ENCODE measurements at regions not wholly inside any gene's neighbourhood (a gene's known extent, or its start where the extent isn't known, plus 50 kb on each side); places are given as distances from the start of the nearest gene placed in this dataset.

- DNase-seq: no peak
- Histone ChIP-seq H2AK9ac (replicated peaks; ENCODE audit: low read depth, low read length, poor library complexity) (no peak overlapping the region), H2AK5ac (ENCODE audit: low read depth, low read length) (no peak overlapping the region), H4K91ac (ENCODE audit: insufficient read depth, low read depth, low read length) (no peak overlapping the region), H3K9me1 (ENCODE audit: insufficient read depth, low read length) (no peaks in the 10 kb centered on the region; the same call in 1 of the 2 replicates), H3K23ac (ENCODE audit: low read depth, low read length) (no peak overlapping the region), H3K9me3 (ENCODE audit: control insufficient read depth, insufficient read depth, low read length) (no peaks in the 10 kb centered on the region), H2BK20ac (ENCODE audit: low read depth, low read length) (no peak overlapping the region), H3K4ac (ENCODE audit: low read depth, low read length) (no peak overlapping the region), H4K20me1 (ENCODE audit: insufficient read depth, low read length) (no peaks in the 10 kb centered on the region), H3K14ac (replicated peaks; ENCODE audit: low read depth, low read length) (no peak overlapping the region), H2BK5ac (ENCODE audit: low read depth, low read length, poor library complexity, severe bottlenecking) (no peak overlapping the region), H3K27me3 (ENCODE audit: control insufficient read depth, insufficient read depth, low read length) (peaks cover 31% of the 10 kb centered on the region), H3K18ac (ENCODE audit: low read depth, low read length) (no peak overlapping the region), H3K4me2 (ENCODE audit: low read depth, low read length) (no peak overlapping the region), H3K9ac (ENCODE audit: low read depth, low read length) (no peak overlapping the region), H3K27ac (ENCODE audit: insufficient read depth, low read length) (no peak overlapping the region), H2BK15ac (ENCODE audit: low read depth, low read length) (no peak overlapping the region), H2AFZ (replicated peaks; ENCODE audit: low read length, poor library complexity) (no peak overlapping the region), H2BK120ac (ENCODE audit: low read depth, low read length) (no peak overlapping the region), H3K56ac (ENCODE audit: extremely low read depth, insufficient read depth, low read length) (no peak overlapping the region), H3K4me3 (ENCODE audit: insufficient read depth, low read depth, low read length) (no peak overlapping the region), H4K8ac (ENCODE audit: low read depth in 2 of 2, low read length in 2 of 2) (no peak overlapping the region), H3K79me1 (ENCODE audit: low read depth in 1 of 2, low read length in 2 of 2) (no peaks in the 10 kb centered on the region), H3K36me3 (ENCODE audit: control insufficient read depth, insufficient read depth, low read length) (no peaks in the 10 kb centered on the region), H3K4me1 (ENCODE audit: control insufficient read depth, insufficient read depth, low read length) (no peaks in the 10 kb centered on the region), H4K5ac (ENCODE audit: low read depth, low read length) (no peak overlapping the region)
- CTCF ChIA-PET: no interaction called here
- in situ Hi-C loops (cut with MboI; ENCODE audit: low sequenced_read_pairs): no loop called here
- POLR2A ChIA-PET (ENCODE audit: unreplicated experiment): no interaction called here
- BruUV-seq (replicated peaks): no TSS peak
- intact Hi-C loops (cut with micrococcal nuclease): no loop called here
- dilution Hi-C loops (cut with HindIII; ENCODE audit: low sequenced_read_pairs, unreplicated experiment): no loop called here
- TF ChIP-seq RCOR1 (IDR thresholded peaks at IDR 0.05; ENCODE audit: insufficient replicate concordance, low read length): no peak
- no peak for TF ChIP-seq USF2 (IDR thresholded peaks at IDR 0.05; ENCODE audit: low read depth, low read length)
- no peak for TF ChIP-seq SMC3 (IDR thresholded peaks at IDR 0.05; ENCODE audit: low read depth, low read length)
- TF ChIP-seq NFE2L2 (IDR thresholded peaks at IDR 0.05; ENCODE audit: low read depth, low read length): no peak
- TF ChIP-seq POLR2A (IDR thresholded peaks at IDR 0.05; ENCODE audit: low read depth, low read length): no peak
- no peak for TF ChIP-seq CTCF (conservative IDR thresholded peaks at IDR 0.05; ENCODE audit: low read depth, low read length)
- TF ChIP-seq MXI1 (IDR thresholded peaks at IDR 0.05; ENCODE audit: borderline replicate concordance, low read depth, low read length): no peak
- TF ChIP-seq BHLHE40 (IDR thresholded peaks at IDR 0.05; ENCODE audit: low read depth, low read length): no peak
- no peak for TF ChIP-seq MAFK (IDR thresholded peaks at IDR 0.05; ENCODE audit: low read depth, low read length)
- no peak for TF ChIP-seq MAZ (IDR thresholded peaks at IDR 0.05; ENCODE audit: borderline replicate concordance, low read depth, low read length)
- no peak for TF ChIP-seq ELK1 (IDR thresholded peaks at IDR 0.05; ENCODE audit: borderline replicate concordance, low read depth, low read length)
- WGBS, 2 experiments (ENCODE audit: extremely low coverage in 2 of 2, insufficient read length in 1 of 2): 50% methylated on average over 8 of the region's 18 CpGs; no CpG with 5 or more reads in 1 of the 2 experiments
- no peak for ATAC-seq (ENCODE audit: low read depth)
Measured at GRCh38 chr5:171697221-171698102, 88.2 kb upstream of the SMIM23 start.
